HG02852 (cell line): ENCODE measurements at regions not wholly inside any gene's neighbourhood (a gene's known extent, or its start where the extent isn't known, plus 50 kb on each side); places are given as distances from the start of the nearest gene placed in this dataset.
"Not testable (repeated sequence)": the region's sequence is repeated elsewhere in the genome, so short reads cannot be mapped to it uniquely, and the experiment has no call there.

Experiments
- ATAC-seq: cut with Tn5 transposase; IDR thresholded peaks from one replicate; pipeline ENCODE4 v1.9.1; 2021; ENCODE audit warnings: mild to moderate bottlenecking, moderate library complexity; ENCODE audit not compliant: unreplicated experiment

DNA sequence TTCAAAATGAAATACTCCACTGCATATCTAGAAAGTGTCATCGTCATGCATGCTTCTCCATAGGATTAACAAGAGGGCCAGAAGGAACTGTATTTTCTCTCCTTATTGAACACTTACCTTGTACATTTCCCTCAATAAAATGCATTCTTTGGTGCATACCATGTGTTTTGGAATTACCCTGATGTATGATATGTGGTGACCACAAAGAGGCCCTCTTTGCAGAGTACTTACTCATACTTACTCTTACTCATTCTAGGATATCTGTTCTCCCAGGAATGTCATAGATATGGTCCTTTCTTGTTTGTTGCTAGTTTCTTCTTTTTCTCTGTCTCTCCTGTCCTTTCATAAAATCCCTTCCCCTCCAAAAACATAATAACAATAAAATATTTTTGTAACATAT lies 1087.1 kb upstream of the POT1 start:
- no peak for ATAC-seq

GRCh38 chr7:126005064-126005463 lies 1075.4 kb upstream of the POT1 start:
- ATAC-seq, result no peak

DNA sequence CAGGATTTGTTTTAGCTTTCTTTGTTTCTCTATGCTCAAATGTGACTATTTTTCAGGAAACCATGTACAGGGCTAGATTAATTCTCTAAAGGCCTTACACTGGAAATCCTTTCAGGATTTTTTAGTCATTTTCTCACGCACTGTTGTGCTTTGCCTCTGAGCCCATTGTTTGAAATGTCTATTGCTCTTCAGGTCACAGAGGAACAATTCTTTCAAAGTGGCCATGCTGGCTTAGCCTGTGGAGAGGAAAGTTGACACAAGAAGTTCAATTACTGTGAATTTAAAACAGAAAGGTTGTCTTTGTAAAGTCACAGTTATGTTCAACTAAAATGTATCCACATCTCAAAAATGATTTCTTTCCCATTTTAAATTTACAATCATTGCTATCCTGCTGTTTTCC lies 1071.7 kb upstream of the POT1 start:
- no peak for ATAC-seq

GRCh38 chr7:125984795-125985194 lies 1055.2 kb upstream of the POT1 start:
- no peak for ATAC-seq

GRCh38 chr7:125971656-125972055 lies 1042.0 kb upstream of the POT1 start:
- no peak for ATAC-seq

DNA sequence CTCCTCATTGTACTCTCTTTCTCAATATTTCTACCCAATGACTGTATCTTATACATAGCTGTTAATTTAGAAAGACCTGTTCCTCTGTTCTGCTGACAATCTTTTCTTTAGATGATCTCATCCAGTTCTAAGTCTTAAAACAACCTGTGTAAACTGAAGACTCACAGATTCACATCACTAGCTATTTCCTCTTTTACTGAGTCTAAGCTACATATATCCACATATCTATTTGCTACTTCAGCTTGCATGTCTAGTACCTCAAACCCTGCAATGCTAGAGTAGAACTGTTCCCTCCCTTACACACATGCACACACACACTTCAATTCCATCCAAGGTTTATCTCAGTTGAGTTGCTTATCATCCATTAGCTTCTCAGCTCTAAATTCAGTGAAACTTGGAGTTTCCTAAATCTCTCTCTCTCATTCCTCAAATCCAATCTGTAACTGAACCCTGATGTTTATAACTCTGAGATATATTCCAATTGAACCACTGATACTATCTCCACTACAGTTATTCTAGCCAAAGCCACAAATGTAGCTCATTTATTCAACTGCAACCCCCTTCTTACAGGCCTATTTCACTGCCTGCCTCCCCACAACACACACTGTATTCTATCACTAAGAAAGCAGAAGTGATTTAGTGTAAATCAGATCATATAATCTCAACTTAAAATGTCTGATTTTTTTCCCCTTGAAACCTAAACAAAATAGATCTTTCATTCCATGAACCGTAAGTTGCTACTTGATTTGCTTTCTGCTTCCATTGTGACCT lies 1036.8 kb upstream of the POT1 start:
- ATAC-seq, result peak; percentile 91

GRCh38 chr7:125934955-125935354 lies 1005.3 kb upstream of the POT1 start:
- no peak for ATAC-seq

DNA sequence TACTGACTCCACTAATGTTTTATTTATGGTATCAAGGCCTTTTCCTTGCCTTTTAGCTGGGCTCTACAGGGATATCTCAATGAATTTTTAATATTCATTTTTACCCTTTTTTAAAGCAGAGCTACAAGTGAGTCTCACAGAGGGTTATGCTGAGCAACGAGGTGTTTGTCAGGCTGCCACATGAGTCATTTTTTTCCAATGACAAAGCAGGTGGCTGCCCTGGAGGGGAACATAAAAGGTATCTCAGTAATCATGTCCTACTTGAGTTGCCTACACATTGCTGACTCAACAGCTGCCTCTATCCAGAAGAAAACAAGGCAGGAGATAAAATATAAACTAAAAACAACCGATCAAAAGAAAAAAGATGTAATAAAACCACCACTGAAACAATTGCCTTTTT lies 1004.9 kb upstream of the POT1 start:
- ATAC-seq, result no peak

GRCh38 chr7:125930848-125931247 lies 1001.2 kb upstream of the POT1 start:
- no peak for ATAC-seq

GRCh38 chr7:125927556-125927955 lies 997.9 kb upstream of the POT1 start:
- ATAC-seq, result no peak

DNA sequence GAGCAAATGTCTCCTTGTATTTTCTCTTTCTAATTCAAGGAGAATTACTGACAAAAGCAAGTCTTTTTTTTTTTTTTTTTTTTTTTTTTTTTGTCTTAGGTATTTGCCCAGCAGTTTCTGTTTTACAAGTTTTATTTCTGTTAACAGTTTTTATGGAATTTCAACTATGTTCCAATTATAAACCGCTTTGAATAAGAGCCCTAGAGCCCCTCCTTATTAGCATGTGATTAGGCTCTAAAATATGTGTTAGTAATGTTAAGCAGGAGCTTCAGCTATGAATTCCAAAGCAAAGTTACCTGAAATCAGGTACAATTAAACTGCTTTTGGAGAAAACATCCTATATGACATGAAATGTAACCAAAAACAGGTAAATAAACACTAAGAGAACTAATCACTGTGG lies 997.0 kb upstream of the POT1 start:
- ATAC-seq, result no peak

DNA sequence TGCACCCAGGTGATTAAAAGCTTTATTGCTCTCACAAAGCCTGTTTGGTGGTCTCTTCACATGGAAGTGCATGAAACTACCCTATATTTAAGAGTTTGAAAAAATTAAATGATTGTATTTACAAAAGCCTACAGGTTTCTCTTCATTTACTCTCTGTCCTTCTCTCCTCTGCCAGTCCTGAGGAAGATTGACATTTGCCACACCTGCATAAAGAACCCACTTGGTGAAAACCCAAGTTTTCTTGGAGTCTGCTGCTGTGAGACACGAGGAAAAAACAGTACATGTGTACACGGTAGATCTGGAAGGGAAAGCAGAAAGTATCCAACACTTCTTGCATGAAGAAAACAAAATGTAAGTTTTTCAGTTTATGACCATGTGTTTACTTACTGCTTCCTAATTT lies 994.4 kb upstream of the POT1 start:
- ATAC-seq, result no peak

DNA sequence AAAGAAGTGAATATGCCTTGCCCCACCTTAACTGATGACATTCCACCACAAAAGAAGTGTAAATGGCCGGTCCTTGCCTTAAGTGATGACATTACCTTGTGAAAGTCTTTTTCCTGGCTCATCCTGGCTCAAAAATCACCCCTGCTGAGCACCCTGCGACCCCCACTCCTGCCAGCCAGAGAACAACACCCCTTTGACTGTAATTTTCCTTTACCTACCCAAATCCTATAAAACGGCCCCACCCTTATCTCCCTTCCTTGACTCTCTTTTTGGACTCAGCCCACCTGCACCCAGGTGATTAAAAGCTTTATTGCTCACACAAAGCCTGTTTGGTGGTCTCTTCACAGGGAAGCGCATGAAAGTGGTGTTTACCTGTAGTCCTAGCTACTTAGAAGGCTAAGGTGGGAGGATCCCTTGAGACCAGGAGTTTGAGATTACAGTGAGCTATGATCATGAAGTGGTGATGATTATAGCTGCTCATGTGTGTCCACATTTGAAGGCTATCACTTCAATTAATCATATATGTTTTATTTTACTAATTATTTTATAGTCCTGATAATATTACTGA lies 985.8 kb upstream of the POT1 start:
- ATAC-seq, result not testable (repeated sequence)

DNA sequence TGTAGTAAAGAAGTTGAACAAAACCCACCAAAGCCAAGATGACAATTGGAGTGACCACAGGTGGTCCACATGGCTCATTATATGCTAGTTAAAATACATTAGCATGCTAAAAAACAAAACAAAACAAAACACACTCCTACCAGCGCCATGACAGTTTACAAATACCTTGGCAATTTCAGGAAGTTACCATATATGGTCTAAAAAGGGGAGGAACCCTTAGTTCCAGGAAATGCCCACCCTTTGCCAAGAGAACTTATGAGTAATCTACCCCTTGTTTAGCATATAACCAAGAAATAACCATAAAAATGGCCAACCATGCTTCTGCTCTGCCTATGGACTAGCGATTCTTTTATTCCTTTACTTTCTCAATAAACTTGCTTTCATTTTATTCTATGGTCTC lies 979.1 kb upstream of the POT1 start:
- no peak for ATAC-seq

DNA sequence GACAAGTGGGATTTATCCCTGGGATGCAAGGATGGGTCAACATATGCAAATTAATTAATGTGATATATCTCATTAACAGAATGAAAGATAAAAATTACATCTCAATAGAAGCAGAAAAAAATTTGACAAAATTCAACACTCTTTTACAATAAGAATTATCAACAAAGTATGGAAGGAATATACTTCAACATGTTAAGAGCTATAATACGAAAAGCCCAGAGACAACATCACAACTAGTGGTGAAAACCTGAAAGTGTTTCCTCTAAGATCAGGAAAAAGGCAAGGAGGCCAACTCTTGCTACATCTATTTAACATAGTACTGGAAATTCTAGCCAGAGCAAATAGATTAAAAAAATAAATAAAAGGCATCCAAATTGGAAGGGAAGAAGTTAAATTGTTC lies 970.0 kb upstream of the POT1 start:
- no peak for ATAC-seq

GRCh38 chr7:125892434-125892833 lies 962.8 kb upstream of the POT1 start:
- ATAC-seq, result no peak

DNA sequence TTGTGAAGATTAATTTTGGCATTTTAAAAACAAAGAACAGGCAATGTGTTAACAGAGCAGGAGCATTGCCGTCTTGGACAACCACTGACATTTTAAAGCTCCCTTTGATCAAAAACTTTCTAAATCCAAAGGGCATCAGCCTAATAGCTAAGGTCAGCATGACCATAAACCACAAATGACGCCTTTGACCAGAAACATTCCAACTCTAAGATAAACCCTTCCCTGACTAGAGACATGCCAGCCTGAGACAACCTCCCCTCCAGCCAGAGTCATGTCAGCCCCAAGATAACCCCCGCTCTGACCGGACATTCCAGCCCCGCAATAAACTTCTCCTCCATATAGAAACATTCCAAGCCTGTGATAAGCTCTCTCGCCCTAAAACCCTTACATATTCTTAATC lies 949.4 kb upstream of the POT1 start:
- ATAC-seq, result no peak

GRCh38 chr7:125878235-125878956 lies 948.8 kb upstream of the POT1 start:
- no peak for ATAC-seq

DNA sequence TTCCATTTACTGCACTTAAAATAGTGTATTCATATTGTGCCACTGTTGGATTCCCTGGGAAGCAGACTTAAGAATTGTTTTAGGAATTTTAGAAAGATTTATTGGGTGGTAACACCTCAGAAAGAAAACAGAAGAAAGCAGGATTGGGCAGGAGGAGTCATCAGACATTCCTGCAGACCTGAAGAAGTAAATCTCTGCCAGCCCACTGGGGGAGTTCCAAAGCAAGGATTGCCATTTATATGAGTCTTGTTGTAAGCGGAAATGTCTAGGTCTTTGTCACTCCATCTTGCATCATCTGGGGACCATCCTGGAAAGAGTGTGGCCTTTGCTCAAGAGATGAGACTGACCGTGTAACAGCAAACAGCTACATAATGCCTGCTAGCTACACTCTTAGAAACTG lies 947.6 kb upstream of the POT1 start:
- no peak for ATAC-seq

- ATAC-seq, result no peak
These were observed 946.8 kb upstream of the POT1 start for GRCh38 chr7:125876431-125876830.

- no peak for ATAC-seq
These were observed 941.8 kb upstream of the POT1 start for GRCh38 chr7:125871431-125871830.

GRCh38 chr7:125857606-125858005 lies 928.0 kb upstream of the POT1 start:
- no peak for ATAC-seq
